Bronchial epithelial cell (primary cell): ENCODE measurements at regions not wholly inside any gene's neighbourhood (a gene's known extent, or its start where the extent isn't known, plus 50 kb on each side); places are given as distances from the start of the nearest gene placed in this dataset.

Experiments used
- DNase-seq: peaks from one replicate; pipeline ENCODE4 v3.0.0-alpha.2; 2010; ENCODE audit warnings: low read depth
- FAIRE-seq: peaks from 2 replicates; lab custom pipeline; 2011; peaks lifted over from hg19 to GRCh38; lab: Jason Lieb, UNC
- H3K27me3 ChIP-seq: 2 replicates; pipeline ENCODE4 v1.5.1; 2011; ENCODE audit warnings: low read length; ENCODE audit not compliant: control insufficient read depth, insufficient read depth
- H3K36me3 ChIP-seq: 2 replicates; pipeline ENCODE4 v1.5.1; 2011; ENCODE audit warnings: low read length; ENCODE audit not compliant: control insufficient read depth, insufficient read depth
- H3K4me3 ChIP-seq: 2 replicates; pipeline ENCODE4 v1.5.1; 2011; ENCODE audit warnings: mild to moderate bottlenecking, low read depth, low read length, control low read depth
- CTCF ChIP-seq: IDR thresholded peaks from 2 replicates; pipeline ENCODE4 v1.5.1; 2011; ENCODE audit warnings: mild to moderate bottlenecking, moderate library complexity, low read length, control low read depth, inconsistent platforms; ENCODE audit not compliant: insufficient read depth, severe bottlenecking

- Histone ChIP-seq H3K36me3 (no peaks in the 10 kb centered on the region), H3K4me3 (no peak overlapping the region), H3K27me3 (no peaks in the 10 kb centered on the region)
- no peak for TF ChIP-seq CTCF
- DNase-seq (no peak), FAIRE-seq (no peak)
These were observed 89.7 kb downstream of the FBXO5 start for GRCh38 chr6:152893187-152893586.

GRCh38 chr6:152896923-152897322 is 85.9 kb downstream of the FBXO5 start:
- Histone ChIP-seq H3K4me3 (no peak overlapping the region), H3K36me3 (no peaks in the 10 kb centered on the region), H3K27me3 (no peaks in the 10 kb centered on the region)
- no peak for FAIRE-seq
- peak; percentile 29 for DNase-seq
- no peak for TF ChIP-seq CTCF

GRCh38 chr6:152897807-152898399 is 84.9 kb downstream of the FBXO5 start:
- TF ChIP-seq CTCF = peak; percentile 87
- no peaks in the 10 kb centered on the region for H3K36me3 ChIP-seq
- no peaks in the 10 kb centered on the region for H3K27me3 ChIP-seq
- FAIRE-seq (peak; percentile 85), DNase-seq (peak; percentile 57)
- no peak overlapping the region for H3K4me3 ChIP-seq

- Histone ChIP-seq H3K4me3 (no peak overlapping the region), H3K36me3 (no peaks in the 10 kb centered on the region), H3K27me3 (no peaks in the 10 kb centered on the region)
- no peak for FAIRE-seq
- no peak for TF ChIP-seq CTCF
- DNase-seq = no peak
These were observed 78.2 kb downstream of the FBXO5 start for GRCh38 chr6:152904678-152905077.

GRCh38 chr6:152905551-152906299 is 77.1 kb downstream of the FBXO5 start:
- FAIRE-seq (no peak), DNase-seq (no peak)
- Histone ChIP-seq H3K36me3 (no peaks in the 10 kb centered on the region), H3K4me3 (no peak overlapping the region), H3K27me3 (no peaks in the 10 kb centered on the region)
- TF ChIP-seq CTCF = no peak
